Stomach smooth muscle (tissue), 2 donors: ENCODE measurements at regions not wholly inside any gene's neighbourhood (a gene's known extent, or its start where the extent isn't known, plus 50 kb on each side); places are given as distances from the start of the nearest gene placed in this dataset.

Experiments used
- H3K27ac ChIP-seq: one replicate; pipeline ENCODE4 v1.7.0; 2013; ENCODE audit warnings: mild to moderate bottlenecking, low read length, inconsistent platforms
- H3K27me3 ChIP-seq, 2 donors: one replicate each; pipeline ENCODE4 v1.7.0; 2013; ENCODE audit warnings: low read length in 2 of 2; ENCODE audit not compliant: insufficient read depth in 2 of 2, control insufficient read depth in 1 of 2
- H3K36me3 ChIP-seq, 2 donors: one replicate each; pipeline ENCODE4 v1.7.0; 2013; ENCODE audit warnings: low read length in 2 of 2; ENCODE audit not compliant: control insufficient read depth in 2 of 2, insufficient read depth in 2 of 2
- H3K4me1 ChIP-seq: one replicate; pipeline ENCODE4 v1.7.0; 2013; ENCODE audit warnings: low read length; ENCODE audit not compliant: control insufficient read depth, insufficient read depth
- H3K4me3 ChIP-seq, 2 donors: one replicate each; pipeline ENCODE4 v1.7.0; 2013; ENCODE audit warnings: low read length in 2 of 2
- H3K9ac ChIP-seq, 2 donors: one replicate each; pipeline ENCODE4 v1.7.0; 2013; ENCODE audit warnings: low read length in 2 of 2, mild to moderate bottlenecking in 1 of 2
- H3K9me3 ChIP-seq, 2 donors: one replicate each; pipeline ENCODE4 v1.7.0; 2013; ENCODE audit warnings: low read length in 2 of 2; ENCODE audit not compliant: control insufficient read depth in 2 of 2
- donor health status: healthy.
- donor health status: Pancreatic carcinoma.

GRCh38 chr7:9870674-9871073 is 1103.0 kb upstream of the PHF14 start:
- Histone ChIP-seq H3K4me3 (no peak overlapping the region), H3K27ac (no peak overlapping the region), H3K9me3 (no peaks in the 10 kb centered on the region), H3K36me3 (no peaks in the 10 kb centered on the region), H3K27me3 (no peaks in the 10 kb centered on the region), H3K4me1 (no peaks in the 10 kb centered on the region), H3K9ac (no peak overlapping the region)

- Histone ChIP-seq H3K4me1 (no peaks in the 10 kb centered on the region), H3K36me3 (no peaks in the 10 kb centered on the region), H3K9ac (no peak overlapping the region)
Measured at GRCh38 chr7:9874182-9874581, 1099.5 kb upstream of the PHF14 start.

GRCh38 chr7:9876053-9876452 is 1097.6 kb upstream of the PHF14 start:
- Histone ChIP-seq H3K27me3 (no peaks in the 10 kb centered on the region), H3K27ac (no peak overlapping the region), H3K9ac (no peak overlapping the region), H3K36me3 (no peaks in the 10 kb centered on the region), H3K9me3 (no peaks in the 10 kb centered on the region), H3K4me3 (no peak overlapping the region), H3K4me1 (no peaks in the 10 kb centered on the region)

More at GRCh38 chr7:9874182-9874581, 1099.5 kb upstream of the PHF14 start:
- Histone ChIP-seq H3K27ac (no peak overlapping the region), H3K27me3 (no peaks in the 10 kb centered on the region), H3K4me3 (no peak overlapping the region), H3K9me3 (no peaks in the 10 kb centered on the region)

- Histone ChIP-seq H3K9ac (no peak overlapping the region), H3K36me3 (no peaks in the 10 kb centered on the region), H3K4me1 (no peaks in the 10 kb centered on the region), H3K9me3 (no peaks in the 10 kb centered on the region), H3K27me3 (no peaks in the 10 kb centered on the region), H3K4me3 (no peak overlapping the region), H3K27ac (no peak overlapping the region)
Measured at GRCh38 chr7:9889554-9889953, 1084.1 kb upstream of the PHF14 start.

GRCh38 chr7:9890092-9890491 is 1083.6 kb upstream of the PHF14 start:
- Histone ChIP-seq H3K9me3 (no peaks in the 10 kb centered on the region), H3K4me3 (no peak overlapping the region), H3K27ac (no peak overlapping the region), H3K36me3 (no peaks in the 10 kb centered on the region), H3K9ac (no peak overlapping the region), H3K27me3 (no peaks in the 10 kb centered on the region), H3K4me1 (no peaks in the 10 kb centered on the region)

GRCh38 chr7:9891056-9891455 is 1082.6 kb upstream of the PHF14 start:
- H3K27me3 ChIP-seq: no peaks in the 10 kb centered on the region
- H3K27ac ChIP-seq: no peak overlapping the region
- no peaks in the 10 kb centered on the region for H3K9me3 ChIP-seq
- H3K4me1 ChIP-seq: no peaks in the 10 kb centered on the region
- H3K9ac ChIP-seq: no peak overlapping the region
- no peaks in the 10 kb centered on the region for H3K36me3 ChIP-seq
- H3K4me3 ChIP-seq: no peak overlapping the region

GRCh38 chr7:9900339-9900738 is 1073.3 kb upstream of the PHF14 start:
- Histone ChIP-seq H3K27me3 (no peaks in the 10 kb centered on the region), H3K4me1 (no peaks in the 10 kb centered on the region), H3K36me3 (no peaks in the 10 kb centered on the region), H3K4me3 (no peak overlapping the region), H3K27ac (no peak overlapping the region), H3K9ac (no peak overlapping the region), H3K9me3 (no peaks in the 10 kb centered on the region)

- no peaks in the 10 kb centered on the region for H3K36me3 ChIP-seq
- no peak overlapping the region for H3K4me3 ChIP-seq
- H3K27ac ChIP-seq: no peak overlapping the region
- no peaks in the 10 kb centered on the region for H3K4me1 ChIP-seq
- H3K9me3 ChIP-seq: no peaks in the 10 kb centered on the region
- H3K9ac ChIP-seq: no peak overlapping the region
- H3K27me3 ChIP-seq: no peaks in the 10 kb centered on the region
Measured at GRCh38 chr7:9921326-9921725, 1052.3 kb upstream of the PHF14 start.

GRCh38 chr7:9937944-9938631 is 1035.6 kb upstream of the PHF14 start:
- Histone ChIP-seq H3K36me3 (no peaks in the 10 kb centered on the region), H3K9me3 (no peaks in the 10 kb centered on the region), H3K4me1 (no peaks in the 10 kb centered on the region), H3K27ac (no peak overlapping the region), H3K4me3 (no peak overlapping the region), H3K9ac (no peak overlapping the region), H3K27me3 (no peaks in the 10 kb centered on the region)

GRCh38 chr7:9939176-9939575 is 1034.5 kb upstream of the PHF14 start:
- Histone ChIP-seq H3K9me3 (no peaks in the 10 kb centered on the region), H3K27ac (no peak overlapping the region), H3K27me3 (no peaks in the 10 kb centered on the region), H3K9ac (no peak overlapping the region), H3K36me3 (no peaks in the 10 kb centered on the region), H3K4me1 (no peaks in the 10 kb centered on the region), H3K4me3 (no peak overlapping the region)

GRCh38 chr7:9945131-9945530 is 1028.5 kb upstream of the PHF14 start:
- Histone ChIP-seq H3K4me3 (no peak overlapping the region), H3K27ac (no peak overlapping the region)

More at GRCh38 chr7:9945131-9945530, 1028.5 kb upstream of the PHF14 start:
- H3K9ac ChIP-seq: no peak overlapping the region
- H3K9me3 ChIP-seq: no peaks in the 10 kb centered on the region
- H3K4me1 ChIP-seq: no peaks in the 10 kb centered on the region
- H3K27me3 ChIP-seq: no peaks in the 10 kb centered on the region
- H3K36me3 ChIP-seq: no peaks in the 10 kb centered on the region
